ENCODE measurements at regions not wholly inside any gene's neighbourhood (a gene's known extent, or its start where the extent isn't known, plus 50 kb on each side); places are given as distances from the start of the nearest gene placed in this dataset.

GRCh38 chr9:108282872-108283271 lies 572.9 kb downstream of the ACTL7B start:
- BruUV-seq (replicated peaks): no TSS peak
- Histone ChIP-seq H3K36me3 (ENCODE audit: control insufficient read depth in 2 of 2, extremely low read depth in 1 of 2, insufficient read depth in 2 of 2, low read length in 2 of 2) (no peaks in the 10 kb centered on the region), H4K20me1 (replicated peaks; ENCODE audit: control insufficient read depth, extremely low read depth, insufficient read depth, low read length) (no peaks in the 10 kb centered on the region), H3K27me3 (ENCODE audit: control insufficient read depth in 2 of 2, insufficient read depth in 2 of 2, low read length in 2 of 2) (no peaks in the 10 kb centered on the region), H3K79me2 (ENCODE audit: control insufficient read depth, insufficient read depth, low read length) (no peaks in the 10 kb centered on the region), H3K4me1 (ENCODE audit: control insufficient read depth, extremely low read depth, insufficient read depth, low read length) (no peaks in the 10 kb centered on the region), H2AFZ (ENCODE audit: low read depth, low read length) (no peak overlapping the region), H3K4me2 (ENCODE audit: insufficient read depth, low read length) (no peak overlapping the region), H3K9me1 (replicated peaks; ENCODE audit: control insufficient read depth, extremely low read depth, insufficient read depth, low read length) (no peaks in the 10 kb centered on the region), H3K27ac (ENCODE audit: insufficient read depth, low read depth, low read length) (no peak overlapping the region), H3K9ac (replicated peaks; ENCODE audit: extremely low read depth, insufficient read depth, low read length) (no peak overlapping the region), H3K9me3 (replicated peaks; ENCODE audit: control insufficient read depth, insufficient read depth, low read length) (no peaks in the 10 kb centered on the region), H3K4me3 (replicated peaks in 1 of 3; ENCODE audit: insufficient read depth in 1 of 3, low read depth in 1 of 3, low read length in 3 of 3) (no peak overlapping the region)
- TF ChIP-seq MAX (IDR thresholded peaks at IDR 0.05; ENCODE audit: insufficient read depth, insufficient read length) (no peak), POLR2A (IDR thresholded peaks at IDR 0.05; ENCODE audit: low read depth, low read length) (no peak), JUN (IDR thresholded peaks at IDR 0.05; ENCODE audit: borderline replicate concordance, insufficient read depth, insufficient read length, low read depth) (no peak), FOS (IDR thresholded peaks at IDR 0.05; ENCODE audit: borderline replicate concordance, insufficient read depth, low read length) (no peak), CTCF (IDR thresholded peaks at IDR 0.05; ENCODE audit: extremely low read depth in 1 of 2, insufficient read depth in 1 of 2, low read depth in 1 of 2, low read length in 2 of 2) (peak in 1 of 2 donors; percentile 27), MYC (IDR thresholded peaks at IDR 0.05; ENCODE audit: low read depth, low read length) (no peak), GATA2 (IDR thresholded peaks at IDR 0.05; ENCODE audit: insufficient read depth, insufficient read length, low read depth, low read length) (no peak), EZH2 (IDR thresholded peaks at IDR 0.05; ENCODE audit: borderline replicate concordance, low read depth, low read length, severe bottlenecking) (no peak)
- POLR2A ChIA-PET: no interaction called here
- dilution Hi-C loops (cut with MboI; ENCODE audit: extremely low pct_ligation_motif_present, low sequenced_read_pairs): no loop called here
- FAIRE-seq: no peak
- CTCF ChIA-PET: interaction anchor here (0.7 to 3.3 kb wide), 13 partner anchors 9 to 817 kb away, joined by 3 to 33 read pairs (median 5); no protein-coding TSS in a partner anchor
- intact Hi-C loops (cut with micrococcal nuclease): loop anchor here (1.0 to 5.0 kb wide), 2 partner anchors 282 to 479 kb away; no protein-coding TSS in a partner anchor
- no peak for DNase-seq (ENCODE audit: low read depth, low spot score)

Measured in endothelial cell of umbilical vein (primary cell).